ENCODE measurements at regions not wholly inside any gene's neighbourhood (a gene's known extent, or its start where the extent isn't known, plus 50 kb on each side); places are given as distances from the start of the nearest gene placed in this dataset.

- TF ChIP-seq, protein P1, sequence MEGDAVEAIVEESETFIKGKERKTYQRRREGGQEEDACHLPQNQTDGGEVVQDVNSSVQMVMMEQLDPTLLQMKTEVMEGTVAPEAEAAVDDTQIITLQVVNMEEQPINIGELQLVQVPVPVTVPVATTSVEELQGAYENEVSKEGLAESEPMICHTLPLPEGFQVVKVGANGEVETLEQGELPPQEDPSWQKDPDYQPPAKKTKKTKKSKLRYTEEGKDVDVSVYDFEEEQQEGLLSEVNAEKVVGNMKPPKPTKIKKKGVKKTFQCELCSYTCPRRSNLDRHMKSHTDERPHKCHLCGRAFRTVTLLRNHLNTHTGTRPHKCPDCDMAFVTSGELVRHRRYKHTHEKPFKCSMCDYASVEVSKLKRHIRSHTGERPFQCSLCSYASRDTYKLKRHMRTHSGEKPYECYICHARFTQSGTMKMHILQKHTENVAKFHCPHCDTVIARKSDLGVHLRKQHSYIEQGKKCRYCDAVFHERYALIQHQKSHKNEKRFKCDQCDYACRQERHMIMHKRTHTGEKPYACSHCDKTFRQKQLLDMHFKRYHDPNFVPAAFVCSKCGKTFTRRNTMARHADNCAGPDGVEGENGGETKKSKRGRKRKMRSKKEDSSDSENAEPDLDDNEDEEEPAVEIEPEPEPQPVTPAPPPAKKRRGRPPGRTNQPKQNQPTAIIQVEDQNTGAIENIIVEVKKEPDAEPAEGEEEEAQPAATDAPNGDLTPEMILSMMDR (IDR thresholded peaks at IDR 0.05) = no peak
- no peak for TF ChIP-seq EZH2 (IDR thresholded peaks at IDR 0.05; ENCODE audit: borderline replicate concordance, insufficient read depth, low read depth, low read length, poor library complexity, severe bottlenecking)
- no peaks in the 10 kb centered on the region for H3K4me1 ChIP-seq (ENCODE audit: control insufficient read depth in 2 of 2, insufficient read depth in 2 of 2, low read length in 2 of 2)
- CTCF ChIA-PET = no interaction called here
- no CpG with 5 or more reads among the region's 2 CpGs for WGBS (ENCODE audit: insufficient coverage)
- POLR2A ChIA-PET = no interaction called here
- Mint-ChIP-seq H3K4me3 (no peak overlapping the region), H3K27ac (no peak overlapping the region), H3K4me1 (no peaks in the 10 kb centered on the region), H3K9me3 (ENCODE audit: insufficient read depth) (no peaks in the 10 kb centered on the region), H3K27me3 (peaks cover 4% of the 10 kb centered on the region)
- no peaks in the 10 kb centered on the region for H3K9me3 ChIP-seq (ENCODE audit: control extremely low read depth in 1 of 3, control insufficient read depth in 2 of 3, insufficient read depth in 1 of 3, low read length in 2 of 3)
- ATAC-seq (ENCODE audit: low read depth) = no peak
- no peaks in the 10 kb centered on the region for H3K79me2 ChIP-seq (ENCODE audit: control insufficient read depth, insufficient read depth, low read length)
- H2AFZ ChIP-seq (ENCODE audit: insufficient read depth, low read depth, low read length, poor library complexity, severe bottlenecking) = no peak overlapping the region
- H3K27ac ChIP-seq (ENCODE audit: low read length in 2 of 2) = no peak overlapping the region
- no peak overlapping the region for H3K9ac ChIP-seq (ENCODE audit: low read length)
- H3K4me3 ChIP-seq (ENCODE audit: control extremely low read depth in 1 of 5, extremely low read depth in 1 of 5, insufficient read depth in 1 of 5, low read depth in 2 of 5, low read length in 4 of 5) = no peak overlapping the region
- DNase-seq = no peak
- no peaks in the 10 kb centered on the region for H4K20me1 ChIP-seq (ENCODE audit: control insufficient read depth, insufficient read depth, low read length, poor library complexity, severe bottlenecking)
- no peaks in the 10 kb centered on the region for H3K36me3 ChIP-seq (replicated peaks in 1 of 2; ENCODE audit: control extremely low read depth in 1 of 2, control insufficient read depth in 1 of 2, extremely low read depth in 1 of 2, insufficient read depth in 2 of 2, low read length in 1 of 2)
- no peak overlapping the region for H3K4me2 ChIP-seq (replicated peaks; ENCODE audit: low read depth, low read length, poor library complexity, severe bottlenecking)
- intact Hi-C loops (cut with micrococcal nuclease) = no loop called here
- H3K27me3 ChIP-seq (replicated peaks in 1 of 4; ENCODE audit: control extremely low read depth in 1 of 4, control insufficient read depth in 3 of 4, insufficient read depth in 4 of 4, low read length in 3 of 4) = no peaks in the 10 kb centered on the region
These were observed 147.5 kb upstream of the SMLR1 start for GRCh38 chr6:130679684-130680083.

GRCh38 chr6:130680116-130680515, 147.1 kb upstream of the SMLR1 start:
- H3K4me1 ChIP-seq (ENCODE audit: control insufficient read depth in 2 of 2, insufficient read depth in 2 of 2, low read length in 2 of 2) = no peaks in the 10 kb centered on the region
- CTCF ChIA-PET = interaction anchor here (0.6 kb wide), 1 partner anchor 437 kb away, joined by 4 read pairs; no protein-coding TSS in a partner anchor

More at GRCh38 chr6:130680116-130680515, 147.1 kb upstream of the SMLR1 start:
- Histone ChIP-seq H3K27ac (ENCODE audit: low read length in 2 of 2) (no peak overlapping the region), H3K9me3 (ENCODE audit: control extremely low read depth in 1 of 3, control insufficient read depth in 2 of 3, insufficient read depth in 1 of 3, low read length in 2 of 3) (no peaks in the 10 kb centered on the region), H3K4me2 (replicated peaks; ENCODE audit: low read depth, low read length, poor library complexity, severe bottlenecking) (no peak overlapping the region), H3K4me3 (ENCODE audit: control extremely low read depth in 1 of 5, extremely low read depth in 1 of 5, insufficient read depth in 1 of 5, low read depth in 2 of 5, low read length in 4 of 5) (no peak overlapping the region), H3K36me3 (replicated peaks in 1 of 2; ENCODE audit: control extremely low read depth in 1 of 2, control insufficient read depth in 1 of 2, extremely low read depth in 1 of 2, insufficient read depth in 2 of 2, low read length in 1 of 2) (no peaks in the 10 kb centered on the region), H3K79me2 (ENCODE audit: control insufficient read depth, insufficient read depth, low read length) (no peaks in the 10 kb centered on the region), H3K27me3 (replicated peaks in 1 of 4; ENCODE audit: control extremely low read depth in 1 of 4, control insufficient read depth in 3 of 4, insufficient read depth in 4 of 4, low read length in 3 of 4) (no peaks in the 10 kb centered on the region), H3K9ac (ENCODE audit: low read length) (no peak overlapping the region), H4K20me1 (ENCODE audit: control insufficient read depth, insufficient read depth, low read length, poor library complexity, severe bottlenecking) (no peaks in the 10 kb centered on the region), H2AFZ (ENCODE audit: insufficient read depth, low read depth, low read length, poor library complexity, severe bottlenecking) (no peak overlapping the region)
- no peak for TF ChIP-seq EZH2 (IDR thresholded peaks at IDR 0.05; ENCODE audit: borderline replicate concordance, insufficient read depth, low read depth, low read length, poor library complexity, severe bottlenecking)
- TF ChIP-seq, protein P1 (IDR thresholded peaks at IDR 0.05) = no peak
- Mint-ChIP-seq H3K27me3 (peaks cover 4% of the 10 kb centered on the region), H3K27ac (no peak overlapping the region), H3K9me3 (ENCODE audit: insufficient read depth) (no peaks in the 10 kb centered on the region), H3K4me1 (no peaks in the 10 kb centered on the region), H3K4me3 (no peak overlapping the region)
- WGBS (ENCODE audit: insufficient coverage) = 100% methylated on average over 1 of the region's 3 CpGs
- ATAC-seq (ENCODE audit: low read depth) = no peak
- POLR2A ChIA-PET = no interaction called here
- DNase-seq = no peak
- intact Hi-C loops (cut with micrococcal nuclease) = no loop called here
